SK-N-MC (cell line): ENCODE measurements at regions not wholly inside any gene's neighbourhood (a gene's known extent, or its start where the extent isn't known, plus 50 kb on each side); places are given as distances from the start of the nearest gene placed in this dataset.

Experiments used
- EZH2 ChIP-seq: fragments of 200-600 bp; sonication (generic); IDR thresholded peaks from one replicate; pipeline ENCODE4 v1.6.1; 2017; ENCODE audit warnings: antibody characterized with exemption
- FOXP2 ChIP-seq: optimal IDR thresholded peaks from 2 replicates; pipeline ENCODE3; 2011; ENCODE audit warnings: mild to moderate bottlenecking, moderate library complexity; ENCODE audit not compliant: insufficient read depth; ENCODE audit errors: extremely low read length, control extremely low read depth
- POLR2AphosphoS5 ChIP-seq: IDR thresholded peaks from 2 replicates; pipeline ENCODE4 v1.6.1; 2012; ENCODE audit warnings: mild to moderate bottlenecking, low read depth, low read length, borderline replicate concordance

GRCh38 chr1:30815556-30815955, 58.0 kb upstream of the LAPTM5 start:
- TF ChIP-seq POLR2AphosphoS5 = no peak
- TF ChIP-seq EZH2 = no peak
- TF ChIP-seq FOXP2 = no peak
